GM12878 (cell line): ENCODE measurements at regions not wholly inside any gene's neighbourhood (a gene's known extent, or its start where the extent isn't known, plus 50 kb on each side); places are given as distances from the start of the nearest gene placed in this dataset.
A peak's percentile ranks its signal among the peaks of the same experiment; 100 is the strongest.

ENCODE experiments used
- ATF3 ChIP-seq: IDR thresholded peaks from 2 replicates; pipeline ENCODE4 v1.6.1; 2011; ENCODE audit warnings: low read depth, mild to moderate bottlenecking, low read length, moderate library complexity, borderline replicate concordance; ENCODE audit errors: extremely low read depth
- BMI1 ChIP-seq: fragments of 450-650 bp; IDR thresholded peaks from 2 replicates; pipeline ENCODE4 v1.6.1; 2016; ENCODE audit warnings: mild to moderate bottlenecking, moderate library complexity, borderline replicate concordance
- BRCA1 ChIP-seq: IDR thresholded peaks from 2 replicates; pipeline ENCODE4 v1.6.1; 2011; ENCODE audit warnings: low read depth, low read length, improper control_type of control experiment
- CHD4 ChIP-seq: fragments of 200-600 bp; sonication (generic); IDR thresholded peaks from 2 replicates; pipeline ENCODE4 v1.6.1; 2016; ENCODE audit warnings: mild to moderate bottlenecking
- E2F8 ChIP-seq: fragments of 450-650 bp; IDR thresholded peaks from 2 replicates; pipeline ENCODE4 v1.6.1; 2018; ENCODE audit warnings: mild to moderate bottlenecking, low read depth, moderate library complexity; ENCODE audit not compliant: partially characterized antibody
- EED ChIP-seq: sonication (generic); IDR thresholded peaks from 2 replicates; pipeline ENCODE4 v1.6.1; 2016; ENCODE audit warnings: antibody characterized with exemption, low read depth
- HDGF ChIP-seq: fragments of 450-650 bp; IDR thresholded peaks from 2 replicates; pipeline ENCODE4 v1.6.1; 2016; ENCODE audit warnings: antibody characterized with exemption
- JUND ChIP-seq: IDR thresholded peaks from 2 replicates; pipeline ENCODE4 v1.6.1; 2012; ENCODE audit warnings: low read depth, mild to moderate bottlenecking, low read length, improper control_type of control experiment, moderate library complexity
- MLLT1 ChIP-seq: fragments of 450-650 bp; IDR thresholded peaks from 2 replicates; pipeline ENCODE4 v1.6.1; 2016; ENCODE audit warnings: mild to moderate bottlenecking
- MTA3 ChIP-seq: IDR thresholded peaks from 2 replicates; pipeline ENCODE4 v1.6.1; 2012; ENCODE audit warnings: low read length, inconsistent platforms, borderline replicate concordance
- NKRF ChIP-seq: fragments of 450-650 bp; conservative IDR thresholded peaks from 2 replicates; pipeline ENCODE4 v1.6.1; 2017; ENCODE audit warnings: mild to moderate bottlenecking, moderate library complexity
- RELA ChIP-seq: fragments of 450-650 bp; IDR thresholded peaks from 2 replicates; pipeline ENCODE4 v1.8.0; 2014; ENCODE audit warnings: borderline replicate concordance; ENCODE audit not compliant: partially characterized antibody
- RELB ChIP-seq: fragments of 450-650 bp; IDR thresholded peaks from 2 replicates; pipeline ENCODE4 v1.6.1; 2017; ENCODE audit warnings: low read depth, mild to moderate bottlenecking, moderate library complexity
- RFX5 ChIP-seq: IDR thresholded peaks from 2 replicates; pipeline ENCODE4 v1.6.1; 2011; ENCODE audit warnings: low read depth, low read length, improper control_type of control experiment
- SIN3A ChIP-seq: IDR thresholded peaks from 2 replicates; pipeline ENCODE4 v1.6.1; 2012; ENCODE audit warnings: low read depth, low read length, improper control_type of control experiment
- SMAD1 ChIP-seq: fragments of 450-650 bp; IDR thresholded peaks from 2 replicates; pipeline ENCODE4 v1.6.1; 2018; ENCODE audit warnings: mild to moderate bottlenecking, low read depth; ENCODE audit not compliant: partially characterized antibody
- SMARCA5 ChIP-seq: fragments of 450-650 bp; IDR thresholded peaks from 2 replicates; pipeline ENCODE4 v1.6.1; 2017; ENCODE audit warnings: mild to moderate bottlenecking
- TCF3 ChIP-seq: IDR thresholded peaks from 2 replicates; pipeline ENCODE4 v1.6.1; 2012; ENCODE audit warnings: low read depth, mild to moderate bottlenecking, low read length, borderline replicate concordance; ENCODE audit not compliant: insufficient read depth
- USF2 ChIP-seq: IDR thresholded peaks from 2 replicates; pipeline ENCODE4 v1.6.1; 2011; ENCODE audit warnings: low read depth, low read length, improper control_type of control experiment, borderline replicate concordance
- YY1 ChIP-seq: IDR thresholded peaks from 2 replicates; pipeline ENCODE4 v1.6.1; 2011; ENCODE audit warnings: low read depth, mild to moderate bottlenecking, low read length
- ZNF622 ChIP-seq: fragments of 450-650 bp; IDR thresholded peaks from 2 replicates; pipeline ENCODE4 v1.6.1; 2017; ENCODE audit warnings: mild to moderate bottlenecking, inconsistent platforms

GRCh38 chr2:189952536-189953109 is 109.9 kb downstream of the MSTN start (continued):
- TF ChIP-seq RELB: peak; percentile 56; the same call in 1 of the 2 replicates
- no peak for TF ChIP-seq NKRF
- no peak for TF ChIP-seq RELA
- TF ChIP-seq MLLT1: no peak
- TF ChIP-seq CHD4: no peak
- TF ChIP-seq HDGF: no peak
- TF ChIP-seq MTA3: peak; percentile 56; the same call in 1 of the 2 replicates
- TF ChIP-seq SMARCA5: no peak
- peak; percentile 68; the same call in 1 of the 2 replicates for TF ChIP-seq JUND
- no peak for TF ChIP-seq EED
- TF ChIP-seq BRCA1: no peak
- TF ChIP-seq SMAD1: no peak
- TF ChIP-seq ATF3: no peak
- TF ChIP-seq BMI1: peak; percentile 78
- no peak for TF ChIP-seq E2F8
- no peak for TF ChIP-seq RFX5
- TF ChIP-seq SIN3A: no peak
- TF ChIP-seq USF2: peak; percentile 14; the same call in 1 of the 2 replicates
- TF ChIP-seq TCF3: no peak
- no peak for TF ChIP-seq ZNF622
- TF ChIP-seq YY1: no peak
